CD8-positive, alpha-beta memory T cell (primary cell): ENCODE measurements at regions not wholly inside any gene's neighbourhood (a gene's known extent, or its start where the extent isn't known, plus 50 kb on each side); places are given as distances from the start of the nearest gene placed in this dataset.
"Not testable (repeated sequence)": the region's sequence is repeated elsewhere in the genome, so short reads cannot be mapped to it uniquely, and the experiment has no call there.

ENCODE experiments used
- CTCF ChIA-PET: fragments of 350-600 bp; sonication (Branson Sonifier 250); formaldehyde crosslinking; loops from one replicate; lab custom pipeline; 2021; ENCODE audit warnings: antibody characterized with exemption; lab: Charles Lee
- POLR2A ChIA-PET: fragments of 350-600 bp; sonication (Branson Sonifier 250); formaldehyde crosslinking; loops from one replicate; lab custom pipeline; 2021; ENCODE audit warnings: antibody characterized with exemption; lab: Charles Lee
- DNase-seq, 5 donors: peaks; one replicate each; pipeline versions ENCODE4 v3.0.0 to v3.0.0-alpha.2; 2020 to 2022; ENCODE audit warnings: mixed read lengths in 1 of 5
- H3K27ac ChIP-seq: one replicate; pipeline ENCODE4 v1.7.0; 2013; ENCODE audit warnings: low read depth, mild to moderate bottlenecking, low read length, moderate library complexity
- H3K27me3 ChIP-seq: 2 replicates; pipeline ENCODE4 v1.7.0; 2013; ENCODE audit warnings: low read length, mild to moderate bottlenecking; ENCODE audit not compliant: insufficient read depth, poor library complexity, severe bottlenecking
- H3K36me3 ChIP-seq: 2 replicates; pipeline ENCODE4 v1.7.0; 2013; ENCODE audit warnings: mild to moderate bottlenecking, low read length, moderate library complexity; ENCODE audit not compliant: insufficient read depth
- H3K4me1 ChIP-seq: 2 replicates; pipeline ENCODE4 v1.7.0; 2013; ENCODE audit warnings: mild to moderate bottlenecking, low read length, moderate library complexity; ENCODE audit not compliant: insufficient read depth
- H3K4me3 ChIP-seq: 2 replicates; pipeline ENCODE4 v1.7.0; 2013; ENCODE audit warnings: mild to moderate bottlenecking, low read length
- H3K9me3 ChIP-seq: 2 replicates; pipeline ENCODE4 v1.7.0; 2013; ENCODE audit warnings: mild to moderate bottlenecking, low read length
- H3K27ac Mint-ChIP-seq, 8 donors: one replicate each; pipeline ENCODE4 v1.8.0; 2020 to 2021; ENCODE audit warnings: mixed read lengths in 8 of 8, mild to moderate bottlenecking in 6 of 8, inconsistent platforms in 3 of 8, moderate library complexity in 3 of 8
- H3K27me3 Mint-ChIP-seq, 2 donors: one replicate each; pipeline ENCODE4 v1.8.0; 2020 to 2021; ENCODE audit warnings: mixed read lengths in 2 of 2, mild to moderate bottlenecking in 1 of 2, moderate library complexity in 1 of 2
- H3K36me3 Mint-ChIP-seq, 3 donors: one replicate each; pipeline ENCODE4 v1.8.0; 2020 to 2021; ENCODE audit warnings: mixed read lengths in 3 of 3, inconsistent platforms in 1 of 3, mild to moderate bottlenecking in 1 of 3
- H3K4me1 Mint-ChIP-seq, 3 donors: one replicate each; pipeline ENCODE4 v1.8.0; 2020 to 2021; ENCODE audit warnings: mixed read lengths in 3 of 3, inconsistent platforms in 1 of 3, mild to moderate bottlenecking in 1 of 3
- H3K4me3 Mint-ChIP-seq, 7 donors: one replicate each; pipeline ENCODE4 v1.8.0; 2020 to 2021; ENCODE audit warnings: mixed read lengths in 7 of 7, mild to moderate bottlenecking in 6 of 7, moderate library complexity in 4 of 7, inconsistent platforms in 2 of 7
- H3K9me3 Mint-ChIP-seq, 5 donors: one replicate each; pipeline ENCODE4 v1.8.0; 2020 to 2022; ENCODE audit warnings: mixed read lengths in 5 of 5, mild to moderate bottlenecking in 3 of 5, moderate library complexity in 2 of 5, inconsistent platforms in 1 of 5

DNA sequence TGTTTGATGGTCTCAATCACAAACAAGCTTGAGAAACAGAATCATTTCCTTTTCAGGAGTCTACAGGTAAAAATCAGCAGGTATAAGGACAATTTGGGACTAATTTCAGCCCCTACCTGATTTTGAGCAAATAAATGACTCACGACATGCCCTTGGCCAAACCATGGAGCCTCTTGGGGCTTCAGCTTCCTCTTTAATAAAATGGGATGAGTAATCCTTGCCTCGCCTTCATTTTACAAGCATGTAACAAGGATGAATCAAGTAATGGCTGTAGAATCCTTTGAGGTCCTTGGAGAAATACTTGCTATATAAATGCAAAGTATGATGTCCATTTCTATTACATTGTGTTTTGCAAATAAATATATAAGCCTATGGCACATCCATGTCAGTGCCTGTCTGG is 212.8 kb upstream of the PODXL start:
- Mint-ChIP-seq H3K27ac (no peak overlapping the region), H3K27me3 (peaks cover 6 to 9% of the 10 kb centered on the region in 2 donors), H3K36me3 (peaks cover 0 to 4% (median 0%) of the 10 kb centered on the region in 3 donors), H3K9me3 (peaks cover 0 to 3% (median 0%) of the 10 kb centered on the region in 5 donors), H3K4me3 (no peak overlapping the region), H3K4me1 (no peaks in the 10 kb centered on the region)
- Histone ChIP-seq H3K9me3 (no peaks in the 10 kb centered on the region), H3K27ac (no peak overlapping the region), H3K4me3 (no peak overlapping the region), H3K36me3 (no peaks in the 10 kb centered on the region), H3K27me3 (no peaks in the 10 kb centered on the region), H3K4me1 (no peaks in the 10 kb centered on the region)
- ChIA-PET CTCF (no interaction called here), POLR2A (no interaction called here)
- DNase-seq, result no peak

DNA sequence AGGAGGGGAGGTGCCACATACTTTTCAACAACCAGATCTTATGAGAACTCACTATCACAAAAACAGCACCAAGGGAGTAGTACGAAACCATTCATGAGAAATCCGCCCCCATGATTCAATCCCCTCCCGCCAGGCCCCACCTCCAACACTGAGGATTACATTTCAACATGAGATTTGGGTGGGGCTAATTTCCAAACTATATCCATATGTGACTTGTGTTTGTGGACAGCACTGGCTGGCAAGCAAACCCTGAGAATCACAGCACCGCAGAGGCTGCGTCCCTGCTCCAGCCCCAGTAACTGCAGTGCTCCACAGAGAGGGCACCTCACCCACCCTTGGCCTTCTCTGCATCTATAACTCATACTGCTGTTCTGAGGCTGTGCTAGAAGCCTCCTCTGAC is 211.2 kb upstream of the PODXL start:
- no peak overlapping the region for H3K4me3 ChIP-seq
- Mint-ChIP-seq H3K9me3 (peaks cover 0 to 5% (median 2%) of the 10 kb centered on the region in 5 donors), H3K27ac (no peak overlapping the region), H3K36me3 (peaks cover 0 to 4% (median 0%) of the 10 kb centered on the region in 3 donors), H3K27me3 (peaks cover 6 to 21% of the 10 kb centered on the region in 2 donors), H3K4me3 (no peak overlapping the region), H3K4me1 (no peaks in the 10 kb centered on the region)
- no peaks in the 10 kb centered on the region for H3K27me3 ChIP-seq
- no peaks in the 10 kb centered on the region for H3K4me1 ChIP-seq
- ChIA-PET POLR2A (no interaction called here), CTCF (no interaction called here)
- no peaks in the 10 kb centered on the region for H3K36me3 ChIP-seq
- no peak for DNase-seq
- no peaks in the 10 kb centered on the region for H3K9me3 ChIP-seq
- no peak overlapping the region for H3K27ac ChIP-seq

- ChIA-PET POLR2A (no interaction called here), CTCF (no interaction called here)
- H3K9me3 ChIP-seq, result no peaks in the 10 kb centered on the region
- Mint-ChIP-seq H3K27me3 (peaks cover 9 to 30% of the 10 kb centered on the region in 2 donors), H3K4me1 (no peaks in the 10 kb centered on the region), H3K27ac (no peak overlapping the region), H3K36me3 (peaks cover 0 to 4% (median 0%) of the 10 kb centered on the region in 3 donors), H3K9me3 (peaks cover 0 to 7% (median 2%) of the 10 kb centered on the region in 5 donors), H3K4me3 (no peak overlapping the region)
- H3K4me1 ChIP-seq, result no peaks in the 10 kb centered on the region
- H3K27me3 ChIP-seq, result no peaks in the 10 kb centered on the region
- H3K4me3 ChIP-seq, result no peak overlapping the region
- no peak for DNase-seq
- H3K36me3 ChIP-seq, result no peaks in the 10 kb centered on the region
- H3K27ac ChIP-seq, result no peak overlapping the region
Observed at GRCh38 chr7:131765575-131765974, 209.1 kb upstream of the PODXL start.

- Histone ChIP-seq H3K27ac (no peak overlapping the region), H3K4me1 (no peaks in the 10 kb centered on the region), H3K36me3 (no peaks in the 10 kb centered on the region), H3K9me3 (no peaks in the 10 kb centered on the region), H3K4me3 (no peak overlapping the region), H3K27me3 (no peaks in the 10 kb centered on the region)
- Mint-ChIP-seq H3K9me3 (peaks cover 0 to 7% (median 2%) of the 10 kb centered on the region in 5 donors), H3K27ac (no peak overlapping the region), H3K4me3 (no peak overlapping the region), H3K27me3 (peaks cover 6 to 43% of the 10 kb centered on the region in 2 donors), H3K36me3 (peaks cover 0 to 4% (median 0%) of the 10 kb centered on the region in 3 donors), H3K4me1 (no peaks in the 10 kb centered on the region)
- POLR2A ChIA-PET, result no interaction called here
- DNase-seq, result no peak
- CTCF ChIA-PET, result no interaction called here
Observed at GRCh38 chr7:131764143-131764775, 207.8 kb upstream of the PODXL start.

GRCh38 chr7:131762753-131763152 is 206.3 kb upstream of the PODXL start:
- Histone ChIP-seq H3K4me1 (no peaks in the 10 kb centered on the region), H3K4me3 (no peak overlapping the region), H3K9me3 (no peaks in the 10 kb centered on the region), H3K27ac (no peak overlapping the region), H3K36me3 (no peaks in the 10 kb centered on the region), H3K27me3 (no peaks in the 10 kb centered on the region)
- no peak for DNase-seq
- peaks cover 0 to 4% (median 0%) of the 10 kb centered on the region in 3 donors for H3K36me3 Mint-ChIP-seq
- H3K27ac Mint-ChIP-seq, result no peak overlapping the region
- peaks cover 0 to 7% (median 2%) of the 10 kb centered on the region in 5 donors for H3K9me3 Mint-ChIP-seq
- ChIA-PET CTCF (no interaction called here), POLR2A (no interaction called here)
- no peaks in the 10 kb centered on the region for H3K4me1 Mint-ChIP-seq
- H3K27me3 Mint-ChIP-seq, result peaks cover 10 to 51% of the 10 kb centered on the region in 2 donors
- H3K4me3 Mint-ChIP-seq, result no peak overlapping the region

DNA sequence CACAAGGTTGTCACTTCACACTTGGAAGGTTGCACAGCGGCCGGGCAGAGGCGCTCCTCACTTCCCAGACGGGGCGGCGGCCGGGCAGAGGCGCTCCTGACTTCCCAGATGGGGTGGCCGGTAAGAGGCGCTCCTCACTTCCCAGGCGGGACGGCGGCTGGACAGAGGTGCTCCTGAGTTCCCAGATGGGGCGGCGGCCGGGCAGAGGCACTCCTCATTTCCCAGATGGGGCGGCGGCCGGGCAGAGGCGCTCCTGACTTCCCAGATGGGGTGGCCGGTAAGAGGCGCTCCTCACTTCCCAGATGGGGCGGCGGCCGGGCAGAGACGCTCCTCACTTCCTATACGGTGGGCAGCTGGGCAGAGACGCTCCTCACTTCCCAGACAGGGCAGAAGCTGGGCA is 199.4 kb upstream of the PODXL start:
- H3K27ac ChIP-seq, H3K4me3 Mint-ChIP-seq, POLR2A ChIA-PET, H3K4me1 Mint-ChIP-seq, H3K9me3 ChIP-seq, H3K27me3 ChIP-seq, H3K4me1 ChIP-seq, H3K27ac Mint-ChIP-seq, H3K36me3 ChIP-seq, DNase-seq, H3K9me3 Mint-ChIP-seq, H3K36me3 Mint-ChIP-seq, H3K4me3 ChIP-seq: not testable (repeated sequence)
- H3K27me3 Mint-ChIP-seq, result peaks cover 7 to 47% of the 10 kb centered on the region in 2 donors
- CTCF ChIA-PET, result interaction anchor here (0.6 kb wide), 1 partner anchor 14 kb away, joined by 3 read pairs; no protein-coding TSS in a partner anchor

DNA sequence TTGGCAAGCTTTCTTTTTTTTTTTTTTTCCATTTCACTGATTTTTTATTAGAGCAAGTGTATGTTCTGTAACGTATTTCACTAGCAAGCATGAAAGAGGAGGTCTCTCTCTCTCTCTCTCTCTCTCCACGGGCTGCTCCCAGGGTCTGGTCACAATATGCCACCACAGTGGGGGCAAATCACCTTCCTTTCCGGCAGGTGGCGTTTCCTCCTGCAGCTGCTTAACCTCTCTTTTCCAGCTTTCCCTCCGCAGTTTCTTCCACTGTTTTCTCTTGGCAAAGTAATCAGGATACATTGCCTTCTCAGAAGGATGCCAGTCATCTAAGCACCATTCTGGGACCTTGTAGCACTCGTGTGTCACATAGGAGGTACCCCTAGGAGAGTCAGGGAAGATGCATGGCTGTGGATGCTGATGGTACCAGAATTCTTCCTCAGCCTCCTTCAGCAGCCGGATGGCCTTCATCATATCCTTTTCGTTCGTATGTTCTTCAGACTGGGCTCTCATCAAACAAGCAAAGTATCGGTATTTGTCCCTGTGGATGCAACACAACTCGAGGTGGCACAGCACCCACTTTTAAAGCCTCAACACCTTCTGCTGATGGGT is 197.3 kb upstream of the PODXL start:
- no peaks in the 10 kb centered on the region for H3K36me3 Mint-ChIP-seq
- Histone ChIP-seq H3K4me3 (no peak overlapping the region), H3K9me3 (no peaks in the 10 kb centered on the region), H3K27ac (no peak overlapping the region), H3K27me3 (no peaks in the 10 kb centered on the region), H3K4me1 (no peaks in the 10 kb centered on the region), H3K36me3 (no peaks in the 10 kb centered on the region)
- H3K4me3 Mint-ChIP-seq, result no peak overlapping the region
- H3K27ac Mint-ChIP-seq, result no peak overlapping the region
- CTCF ChIA-PET, result no interaction called here
- no peak for DNase-seq
- POLR2A ChIA-PET, result no interaction called here
- peaks cover 0 to 2% (median 0%) of the 10 kb centered on the region in 5 donors for H3K9me3 Mint-ChIP-seq
- H3K4me1 Mint-ChIP-seq, result no peaks in the 10 kb centered on the region
- peaks cover 7 to 26% of the 10 kb centered on the region in 2 donors for H3K27me3 Mint-ChIP-seq

GRCh38 chr7:131747658-131748232 is 191.3 kb upstream of the PODXL start:
- H3K9me3 ChIP-seq, result no peaks in the 10 kb centered on the region
- peaks cover 0 to 3% (median 0%) of the 10 kb centered on the region in 5 donors for H3K9me3 Mint-ChIP-seq
- ChIA-PET CTCF (no interaction called here), POLR2A (no interaction called here)
- no peak overlapping the region for H3K27ac ChIP-seq
- H3K27me3 ChIP-seq, result no peaks in the 10 kb centered on the region
- no peak overlapping the region for H3K4me3 Mint-ChIP-seq
- H3K27me3 Mint-ChIP-seq, result peaks cover 4 to 15% of the 10 kb centered on the region in 2 donors
- H3K4me3 ChIP-seq, result no peak overlapping the region
- no peak for DNase-seq
- no peaks in the 10 kb centered on the region for H3K36me3 ChIP-seq
- no peaks in the 10 kb centered on the region for H3K36me3 Mint-ChIP-seq
- no peak overlapping the region for H3K27ac Mint-ChIP-seq
- H3K4me1 Mint-ChIP-seq, result no peaks in the 10 kb centered on the region
- no peaks in the 10 kb centered on the region for H3K4me1 ChIP-seq
